OCI-LY3 (cell line): ENCODE measurements at regions not wholly inside any gene's neighbourhood (a gene's known extent, or its start where the extent isn't known, plus 50 kb on each side); places are given as distances from the start of the nearest gene placed in this dataset.

ENCODE experiments used
- H2AFZ ChIP-seq: fragments of 200-600, 300-600 bp; shearing (Covaris generic); 2 replicates; pipeline ENCODE4 v1.6.0; 2014; ENCODE audit warnings: antibody characterized with exemption, low read depth, low read length
- H3K27ac ChIP-seq: fragments of 200-600, 300-600 bp; sonication (generic); 2 replicates; pipeline ENCODE4 v1.5.1; 2014; ENCODE audit warnings: mild to moderate bottlenecking, low read length, moderate library complexity, mixed read lengths
- H3K27me3 ChIP-seq: fragments of 200-600, 300-600 bp; sonication (generic); 2 replicates; pipeline ENCODE4 v1.6.1; 2014; ENCODE audit warnings: low read depth, low read length, mixed read lengths
- H3K36me3 ChIP-seq: fragments of 200-600, 300-600 bp; sonication (generic); replicated peaks from 2 replicates; pipeline ENCODE3; 2014; ENCODE audit warnings: low read depth, low read length, mixed read lengths
- H3K4me1 ChIP-seq: fragments of 300-600, 200-600 bp; sonication (generic); 2 replicates; pipeline ENCODE4 v1.6.1; 2014; ENCODE audit warnings: low read length, mixed read lengths
- H3K4me2 ChIP-seq: fragments of 200-600, 300-600 bp; sonication (generic); 2 replicates; pipeline ENCODE4 v1.6.1; 2014; ENCODE audit warnings: low read length, mixed read lengths
- H3K4me3 ChIP-seq: fragments of 300-600, 200-600 bp; sonication (generic); 2 replicates; pipeline ENCODE4 v1.5.1; 2014; ENCODE audit warnings: antibody characterized with exemption, mild to moderate bottlenecking, low read length, moderate library complexity
- H3K79me2 ChIP-seq: fragments of 300-600, 200-600 bp; shearing (Covaris generic); 2 replicates; pipeline ENCODE4 v1.6.1; 2014; ENCODE audit warnings: mild to moderate bottlenecking, low read length, mixed read lengths
- H3K9ac ChIP-seq: fragments of 300-600, 200-600 bp; shearing (Covaris generic); 2 replicates; pipeline ENCODE4 v1.6.0; 2014; ENCODE audit warnings: mild to moderate bottlenecking, low read length, moderate library complexity
- H3K9me3 ChIP-seq: fragments of 200-600, 300-600 bp; shearing (Covaris generic); 2 replicates; pipeline ENCODE4 v1.6.1; 2014; ENCODE audit warnings: low read length, mixed read lengths; ENCODE audit not compliant: insufficient read depth
- H4K20me1 ChIP-seq: fragments of 200-600, 300-600 bp; sonication (generic); 2 replicates; pipeline ENCODE4 v1.6.1; 2016; ENCODE audit warnings: low read length, mixed read lengths; ENCODE audit not compliant: insufficient read depth
- CTCF ChIP-seq: fragments of 200-600, 300-600 bp; sonication (generic); IDR thresholded peaks from 2 replicates; pipeline ENCODE4 v1.5.1; 2014; ENCODE audit warnings: antibody characterized with exemption, low read length, low read depth
- EZH2phosphoT487 ChIP-seq: fragments of 200-600 bp; shearing (Covaris generic); IDR thresholded peaks from 2 replicates; pipeline ENCODE4 v1.6.1; 2018; ENCODE audit warnings: antibody characterized with exemption, mixed run types, low read depth

- no peak overlapping the region for H3K4me2 ChIP-seq
- H4K20me1 ChIP-seq = no peaks in the 10 kb centered on the region
- H3K4me3 ChIP-seq = no peak overlapping the region
- no peaks in the 10 kb centered on the region for H3K79me2 ChIP-seq
- H3K27me3 ChIP-seq = no peaks in the 10 kb centered on the region
- no peaks in the 10 kb centered on the region for H3K36me3 ChIP-seq
- H2AFZ ChIP-seq = no peak overlapping the region
- TF ChIP-seq CTCF (no peak), EZH2phosphoT487 (no peak)
- no peaks in the 10 kb centered on the region for H3K9me3 ChIP-seq
- peaks cover 18% of the 10 kb centered on the region for H3K4me1 ChIP-seq
- no peak overlapping the region for H3K9ac ChIP-seq
- no peak overlapping the region for H3K27ac ChIP-seq
These were observed 125.4 kb downstream of the EVX1 start for GRCh38 chr7:27367933-27368549.

- H3K9me3 ChIP-seq = no peaks in the 10 kb centered on the region
- H2AFZ ChIP-seq = no peak overlapping the region
- no peaks in the 10 kb centered on the region for H3K27me3 ChIP-seq
- no peak overlapping the region for H3K27ac ChIP-seq
- no peak overlapping the region for H3K9ac ChIP-seq
- no peaks in the 10 kb centered on the region for H3K79me2 ChIP-seq
- peaks cover 19% of the 10 kb centered on the region for H3K4me1 ChIP-seq
- no peak overlapping the region for H3K4me2 ChIP-seq
- no peak for TF ChIP-seq EZH2phosphoT487
- no peak for TF ChIP-seq CTCF
- H3K4me3 ChIP-seq = no peak overlapping the region
- H4K20me1 ChIP-seq = no peaks in the 10 kb centered on the region
- no peaks in the 10 kb centered on the region for H3K36me3 ChIP-seq
These were observed 132.6 kb downstream of the EVX1 start for GRCh38 chr7:27374958-27375841.

GRCh38 chr7:27375958-27376357, 133.4 kb downstream of the EVX1 start:
- Histone ChIP-seq H3K9ac (no peak overlapping the region), H3K36me3 (no peaks in the 10 kb centered on the region), H3K4me1 (peaks cover 19% of the 10 kb centered on the region), H3K79me2 (no peaks in the 10 kb centered on the region), H3K4me2 (no peak overlapping the region), H2AFZ (no peak overlapping the region), H3K27me3 (no peaks in the 10 kb centered on the region), H3K27ac (no peak overlapping the region), H3K9me3 (no peaks in the 10 kb centered on the region), H4K20me1 (no peaks in the 10 kb centered on the region), H3K4me3 (no peak overlapping the region)
- TF ChIP-seq CTCF = no peak
- TF ChIP-seq EZH2phosphoT487 = no peak

- Histone ChIP-seq H3K36me3 (no peaks in the 10 kb centered on the region), H3K4me1 (peaks cover 2% of the 10 kb centered on the region; the same call in 1 of the 2 replicates), H3K27me3 (no peaks in the 10 kb centered on the region), H3K27ac (no peak overlapping the region), H3K4me2 (no peak overlapping the region), H3K9ac (no peak overlapping the region), H4K20me1 (no peaks in the 10 kb centered on the region), H3K9me3 (no peaks in the 10 kb centered on the region), H3K4me3 (no peak overlapping the region), H3K79me2 (no peaks in the 10 kb centered on the region), H2AFZ (no peak overlapping the region)
- TF ChIP-seq EZH2phosphoT487 = no peak
These were observed 135.4 kb downstream of the EVX1 start for GRCh38 chr7:27377988-27378387.
